ENCODE measurements at regions not wholly inside any gene's neighbourhood (a gene's known extent, or its start where the extent isn't known, plus 50 kb on each side); places are given as distances from the start of the nearest gene placed in this dataset.

GRCh38 chr17:72511242-72511641 lies 390.4 kb downstream of the SOX9 start:
- TF ChIP-seq, protein P1, sequence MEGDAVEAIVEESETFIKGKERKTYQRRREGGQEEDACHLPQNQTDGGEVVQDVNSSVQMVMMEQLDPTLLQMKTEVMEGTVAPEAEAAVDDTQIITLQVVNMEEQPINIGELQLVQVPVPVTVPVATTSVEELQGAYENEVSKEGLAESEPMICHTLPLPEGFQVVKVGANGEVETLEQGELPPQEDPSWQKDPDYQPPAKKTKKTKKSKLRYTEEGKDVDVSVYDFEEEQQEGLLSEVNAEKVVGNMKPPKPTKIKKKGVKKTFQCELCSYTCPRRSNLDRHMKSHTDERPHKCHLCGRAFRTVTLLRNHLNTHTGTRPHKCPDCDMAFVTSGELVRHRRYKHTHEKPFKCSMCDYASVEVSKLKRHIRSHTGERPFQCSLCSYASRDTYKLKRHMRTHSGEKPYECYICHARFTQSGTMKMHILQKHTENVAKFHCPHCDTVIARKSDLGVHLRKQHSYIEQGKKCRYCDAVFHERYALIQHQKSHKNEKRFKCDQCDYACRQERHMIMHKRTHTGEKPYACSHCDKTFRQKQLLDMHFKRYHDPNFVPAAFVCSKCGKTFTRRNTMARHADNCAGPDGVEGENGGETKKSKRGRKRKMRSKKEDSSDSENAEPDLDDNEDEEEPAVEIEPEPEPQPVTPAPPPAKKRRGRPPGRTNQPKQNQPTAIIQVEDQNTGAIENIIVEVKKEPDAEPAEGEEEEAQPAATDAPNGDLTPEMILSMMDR (IDR thresholded peaks at IDR 0.05): no peak
- TF ChIP-seq POLR2A (IDR thresholded peaks at IDR 0.05): no peak

Measured in vagina (tissue), 2 donors.